Panc1 (cell line): ENCODE measurements at regions not wholly inside any gene's neighbourhood (a gene's known extent, or its start where the extent isn't known, plus 50 kb on each side); places are given as distances from the start of the nearest gene placed in this dataset.

ENCODE experiments used
- ATAC-seq: fragments of 200-7000 bp; cut with Tn5 transposase; 2 replicates; pipeline ENCODE4 v1.9.1; 2020; ENCODE audit warnings: mild to moderate bottlenecking, moderate library complexity
- BruUV-seq: library from RNA; stranded (reverse); fragments of 400-500 nt; replicated peaks from 2 replicates; lab custom pipeline; 2021; lab: Mats Ljungman, UMichigan
- CTCF ChIA-PET: fragments of 300-600 bp; sonication (Branson Sonifier 250); formaldehyde crosslinking; loops from one replicate; lab custom pipeline; 2022; ENCODE audit warnings: antibody characterized with exemption; lab: Charles Lee
- POLR2A ChIA-PET: fragments of 300-600 bp; sonication (Branson Sonifier 250); formaldehyde crosslinking; loops from one replicate; lab custom pipeline; 2022; ENCODE audit warnings: antibody characterized with exemption; lab: Charles Lee
- DNase-seq: peaks from one replicate; pipeline ENCODE4 v3.0.0-alpha.2; 2010; ENCODE audit warnings: low read depth, low spot score
- H3K27ac ChIP-seq: 2 replicates; pipeline ENCODE4 v1.5.1; 2011; ENCODE audit warnings: mild to moderate bottlenecking, low read length, inconsistent platforms
- H3K27me3 ChIP-seq: fragments of 200-500 bp; sonication (Bioruptor generic); 2 replicates; pipeline ENCODE4 v1.6.0; 2014; ENCODE audit warnings: low read length, inconsistent platforms; ENCODE audit not compliant: control insufficient read depth, insufficient read depth
- H3K36me3 ChIP-seq: fragments of 200-500 bp; sonication (Bioruptor generic); 2 replicates; pipeline ENCODE4 v1.5.1; 2014; ENCODE audit warnings: inconsistent platforms, mild to moderate bottlenecking, low read length, moderate library complexity; ENCODE audit not compliant: control insufficient read depth, insufficient read depth
- H3K4me1 ChIP-seq: 2 replicates; pipeline ENCODE4 v1.5.1; 2011; ENCODE audit warnings: inconsistent platforms, mild to moderate bottlenecking, low read length, moderate library complexity; ENCODE audit not compliant: control insufficient read depth, insufficient read depth
- H3K4me3 ChIP-seq, 2 experiments: 2 replicates each; pipeline ENCODE4 v1.5.1; 2011 to 2012; ENCODE audit warnings: low read depth in 2 of 2, low read length in 2 of 2, mild to moderate bottlenecking in 2 of 2, inconsistent platforms in 1 of 2, moderate library complexity in 1 of 2
- H3K9me3 ChIP-seq: fragments of 200-500 bp; sonication (Bioruptor generic); 2 replicates; pipeline ENCODE4 v1.5.1; 2014; ENCODE audit warnings: low read depth, mild to moderate bottlenecking, inconsistent platforms, low read length, moderate library complexity; ENCODE audit not compliant: control insufficient read depth, insufficient read depth
- POLR2AphosphoS5 ChIP-seq: IDR thresholded peaks from 2 replicates; pipeline ENCODE4 v1.6.1; 2012; ENCODE audit warnings: mild to moderate bottlenecking, low read depth, low read length, moderate library complexity
- SIN3A ChIP-seq: IDR thresholded peaks from 2 replicates; pipeline ENCODE4 v1.6.1; 2012; ENCODE audit warnings: low read depth, mild to moderate bottlenecking, low read length, moderate library complexity, borderline replicate concordance; ENCODE audit not compliant: insufficient read depth
- TCF7L2 ChIP-seq: IDR thresholded peaks from 2 replicates; pipeline ENCODE4 v1.6.1; 2011; ENCODE audit warnings: mild to moderate bottlenecking, low read depth, low read length, inconsistent platforms
- in situ Hi-C: cut with HindIII; loops from 2 replicates; pipeline ENCODE4 v1.10.0; 2016; ENCODE audit warnings: low sequenced_read_pairs, low pct_unique_long_range_greater_than_20kb
- intact Hi-C: fragments of 100-400 bp; cut with micrococcal nuclease; formaldehyde crosslinking; loops from one replicate; pipeline ENCODE4 v1.10.0; 2022; ENCODE audit not compliant: unreplicated experiment
- TF ChIP-seq, protein P1 (sequence below), 2 experiments: IDR thresholded peaks; 2 replicates each; pipeline ENCODE4 v1.6.1; 2011 to 2012; ENCODE audit warnings: low read depth in 2 of 2, control low read depth in 1 of 2, low read length in 1 of 2, mild to moderate bottlenecking in 1 of 2, moderate library complexity in 1 of 2; ENCODE audit not compliant: insufficient read depth in 1 of 2
- TF ChIP-seq, protein P2 (sequence below): fragments of 450-650 bp; IDR thresholded peaks from 2 replicates; pipeline ENCODE4 v1.5.1; 2017; ENCODE audit warnings: mild to moderate bottlenecking

DNA sequence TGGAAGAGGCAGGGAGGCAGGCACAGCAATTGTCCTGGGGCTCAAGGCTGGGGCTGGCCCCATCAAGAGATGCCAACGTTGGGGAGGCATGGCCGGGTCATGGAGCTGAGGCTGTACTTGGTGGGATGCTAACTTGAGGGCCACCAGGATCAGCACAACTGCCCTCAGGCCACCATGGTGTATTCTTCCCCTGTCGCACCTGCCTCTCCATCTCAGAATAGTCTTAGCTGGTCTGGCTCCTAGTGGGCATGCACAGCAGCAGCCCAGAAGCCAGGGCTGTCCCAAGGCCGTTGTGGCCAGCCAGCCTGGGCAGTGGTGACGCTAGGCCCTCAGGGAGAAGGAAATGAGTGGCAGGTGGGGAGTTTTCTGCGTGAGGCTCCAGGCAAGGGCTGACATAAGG lies 91.3 kb downstream of the DHCR7 start:
- no peak for ATAC-seq
- no peak for DNase-seq
- POLR2A ChIA-PET = no interaction called here
- Histone ChIP-seq H3K9me3 (no peaks in the 10 kb centered on the region), H3K4me1 (no peaks in the 10 kb centered on the region), H3K4me3 (no peak overlapping the region), H3K36me3 (no peaks in the 10 kb centered on the region), H3K27me3 (peaks cover 12% of the 10 kb centered on the region), H3K27ac (no peak overlapping the region)
- no TSS peak for BruUV-seq
- TF ChIP-seq SIN3A (no peak), POLR2AphosphoS5 (no peak), TCF7L2 (no peak)
- TF ChIP-seq, protein P1, sequence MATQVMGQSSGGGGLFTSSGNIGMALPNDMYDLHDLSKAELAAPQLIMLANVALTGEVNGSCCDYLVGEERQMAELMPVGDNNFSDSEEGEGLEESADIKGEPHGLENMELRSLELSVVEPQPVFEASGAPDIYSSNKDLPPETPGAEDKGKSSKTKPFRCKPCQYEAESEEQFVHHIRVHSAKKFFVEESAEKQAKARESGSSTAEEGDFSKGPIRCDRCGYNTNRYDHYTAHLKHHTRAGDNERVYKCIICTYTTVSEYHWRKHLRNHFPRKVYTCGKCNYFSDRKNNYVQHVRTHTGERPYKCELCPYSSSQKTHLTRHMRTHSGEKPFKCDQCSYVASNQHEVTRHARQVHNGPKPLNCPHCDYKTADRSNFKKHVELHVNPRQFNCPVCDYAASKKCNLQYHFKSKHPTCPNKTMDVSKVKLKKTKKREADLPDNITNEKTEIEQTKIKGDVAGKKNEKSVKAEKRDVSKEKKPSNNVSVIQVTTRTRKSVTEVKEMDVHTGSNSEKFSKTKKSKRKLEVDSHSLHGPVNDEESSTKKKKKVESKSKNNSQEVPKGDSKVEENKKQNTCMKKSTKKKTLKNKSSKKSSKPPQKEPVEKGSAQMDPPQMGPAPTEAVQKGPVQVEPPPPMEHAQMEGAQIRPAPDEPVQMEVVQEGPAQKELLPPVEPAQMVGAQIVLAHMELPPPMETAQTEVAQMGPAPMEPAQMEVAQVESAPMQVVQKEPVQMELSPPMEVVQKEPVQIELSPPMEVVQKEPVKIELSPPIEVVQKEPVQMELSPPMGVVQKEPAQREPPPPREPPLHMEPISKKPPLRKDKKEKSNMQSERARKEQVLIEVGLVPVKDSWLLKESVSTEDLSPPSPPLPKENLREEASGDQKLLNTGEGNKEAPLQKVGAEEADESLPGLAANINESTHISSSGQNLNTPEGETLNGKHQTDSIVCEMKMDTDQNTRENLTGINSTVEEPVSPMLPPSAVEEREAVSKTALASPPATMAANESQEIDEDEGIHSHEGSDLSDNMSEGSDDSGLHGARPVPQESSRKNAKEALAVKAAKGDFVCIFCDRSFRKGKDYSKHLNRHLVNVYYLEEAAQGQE (IDR thresholded peaks at IDR 0.05; ENCODE audit: insufficient read depth in 1 of 2, low read depth in 2 of 2, low read length in 1 of 2) = no peak
- TF ChIP-seq, protein P2, sequence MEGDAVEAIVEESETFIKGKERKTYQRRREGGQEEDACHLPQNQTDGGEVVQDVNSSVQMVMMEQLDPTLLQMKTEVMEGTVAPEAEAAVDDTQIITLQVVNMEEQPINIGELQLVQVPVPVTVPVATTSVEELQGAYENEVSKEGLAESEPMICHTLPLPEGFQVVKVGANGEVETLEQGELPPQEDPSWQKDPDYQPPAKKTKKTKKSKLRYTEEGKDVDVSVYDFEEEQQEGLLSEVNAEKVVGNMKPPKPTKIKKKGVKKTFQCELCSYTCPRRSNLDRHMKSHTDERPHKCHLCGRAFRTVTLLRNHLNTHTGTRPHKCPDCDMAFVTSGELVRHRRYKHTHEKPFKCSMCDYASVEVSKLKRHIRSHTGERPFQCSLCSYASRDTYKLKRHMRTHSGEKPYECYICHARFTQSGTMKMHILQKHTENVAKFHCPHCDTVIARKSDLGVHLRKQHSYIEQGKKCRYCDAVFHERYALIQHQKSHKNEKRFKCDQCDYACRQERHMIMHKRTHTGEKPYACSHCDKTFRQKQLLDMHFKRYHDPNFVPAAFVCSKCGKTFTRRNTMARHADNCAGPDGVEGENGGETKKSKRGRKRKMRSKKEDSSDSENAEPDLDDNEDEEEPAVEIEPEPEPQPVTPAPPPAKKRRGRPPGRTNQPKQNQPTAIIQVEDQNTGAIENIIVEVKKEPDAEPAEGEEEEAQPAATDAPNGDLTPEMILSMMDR = no peak
- in situ Hi-C loops (no loop called here), intact Hi-C loops (no loop called here)
- CTCF ChIA-PET = no interaction called here

DNA sequence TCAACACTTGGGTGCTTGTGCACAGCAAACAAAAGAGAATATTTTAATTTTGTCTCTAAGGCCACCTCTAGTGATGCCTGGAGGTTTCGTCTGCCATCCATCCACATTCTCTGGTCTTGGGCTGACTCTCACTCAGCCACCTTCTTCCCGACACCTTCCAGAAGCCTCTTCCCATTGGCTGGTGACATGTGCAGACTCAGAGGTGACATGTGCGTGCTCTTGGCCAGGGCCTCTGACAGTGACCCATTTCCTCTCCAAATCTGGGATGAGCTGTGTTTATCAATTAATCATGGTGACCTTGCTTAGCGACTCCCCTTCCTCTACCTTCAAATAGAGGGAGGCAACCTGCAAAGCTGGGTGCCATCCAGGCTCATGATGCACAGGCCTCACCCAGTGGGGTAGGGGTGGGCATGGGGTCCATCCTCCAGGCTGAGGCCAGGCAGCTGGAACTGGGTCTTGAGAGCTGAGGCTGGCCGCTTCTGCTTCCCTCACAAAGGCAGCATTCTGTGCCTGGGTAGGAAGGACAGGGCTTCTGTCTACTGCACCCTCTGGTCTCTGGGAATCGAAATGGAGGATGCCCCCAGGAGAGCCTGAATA lies 91.8 kb downstream of the DHCR7 start:
- ChIA-PET CTCF (no interaction called here), POLR2A (no interaction called here)
- ATAC-seq = no peak
- no peaks in the 10 kb centered on the region for H3K36me3 ChIP-seq
- no TSS peak for BruUV-seq
- in situ Hi-C loops (no loop called here), intact Hi-C loops (no loop called here)
- TF ChIP-seq, protein P1 (IDR thresholded peaks at IDR 0.05; ENCODE audit: insufficient read depth in 1 of 2, low read depth in 2 of 2, low read length in 1 of 2) = no peak
- TF ChIP-seq TCF7L2 (no peak), POLR2AphosphoS5 (no peak), SIN3A (no peak)
- TF ChIP-seq, protein P2 = no peak
- H3K4me1 ChIP-seq = no peaks in the 10 kb centered on the region
- DNase-seq = no peak
- peaks cover 15% of the 10 kb centered on the region for H3K27me3 ChIP-seq
- no peak overlapping the region for H3K27ac ChIP-seq
- no peaks in the 10 kb centered on the region for H3K9me3 ChIP-seq
- H3K4me3 ChIP-seq = no peak overlapping the region
